ENCODE measurements at regions not wholly inside any gene's neighbourhood (a gene's known extent, or its start where the extent isn't known, plus 50 kb on each side); places are given as distances from the start of the nearest gene placed in this dataset.

DNA sequence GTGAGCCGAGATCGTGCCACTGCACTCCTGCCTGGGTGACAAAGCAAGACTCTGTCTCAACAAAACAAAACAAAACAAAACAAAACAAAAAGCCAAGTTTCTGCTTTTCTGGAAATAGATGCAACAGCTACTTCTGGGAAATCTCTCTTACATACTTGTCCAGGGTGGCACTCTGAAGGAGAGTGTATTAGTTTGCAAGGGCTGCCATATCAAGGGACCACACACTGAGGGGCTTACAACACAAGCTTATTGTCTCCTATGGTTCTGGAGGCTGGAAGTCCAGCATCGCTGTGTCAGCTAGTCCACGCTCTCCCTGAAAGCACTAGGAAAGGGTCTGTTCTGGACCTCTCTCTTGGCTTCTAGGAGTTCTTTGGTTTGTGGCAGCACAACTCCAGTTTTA lies 277.9 kb upstream of the WWC1 start:
- no peak for DNase-seq

- no peak for DNase-seq
Observed at GRCh38 chr5:168014433-168015123, 276.9 kb upstream of the WWC1 start.

GRCh38 chr5:168015506-168015905 lies 275.9 kb upstream of the WWC1 start:
- no peak for DNase-seq

- DNase-seq: no peak
Observed at GRCh38 chr5:168017313-168017712, 274.1 kb upstream of the WWC1 start.

GRCh38 chr5:168019143-168019542 lies 272.3 kb upstream of the WWC1 start:
- DNase-seq: no peak

DNA sequence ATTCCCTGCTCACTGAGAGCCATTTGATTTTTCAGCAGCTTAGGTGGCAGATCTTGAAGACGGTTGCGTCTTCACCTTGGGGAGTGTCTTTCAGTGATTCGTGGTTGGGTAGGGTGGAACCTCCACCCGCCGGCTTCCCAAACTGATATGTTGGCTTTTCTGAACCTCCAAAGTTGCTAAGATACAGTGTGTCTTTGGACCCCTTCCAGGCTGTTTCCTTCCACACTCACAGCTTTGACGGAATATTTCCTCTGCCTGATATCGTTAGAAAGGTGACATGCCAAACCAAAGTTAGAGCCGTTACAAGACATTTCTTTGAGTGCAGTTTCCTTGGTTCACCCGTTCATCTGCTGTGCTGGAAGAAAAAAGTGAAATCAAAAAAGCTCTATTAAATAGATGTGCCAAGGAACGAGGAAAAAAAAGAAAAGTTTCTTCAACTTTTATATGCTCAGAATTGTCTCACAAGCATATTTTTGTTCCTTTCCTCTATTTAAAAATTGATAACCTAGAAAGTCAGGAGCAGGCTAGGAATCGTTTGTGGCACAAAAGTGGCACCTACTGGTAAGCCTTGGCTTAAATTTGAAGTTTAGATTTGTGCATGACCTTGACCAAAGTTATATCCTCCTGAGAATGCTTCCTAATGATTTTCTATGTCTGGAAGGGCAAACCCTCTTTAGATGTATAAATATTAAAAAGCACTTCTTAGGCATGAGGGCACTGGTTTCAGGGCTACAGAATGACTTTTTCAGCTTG lies 270.7 kb upstream of the WWC1 start:
- no peak for DNase-seq

DNA sequence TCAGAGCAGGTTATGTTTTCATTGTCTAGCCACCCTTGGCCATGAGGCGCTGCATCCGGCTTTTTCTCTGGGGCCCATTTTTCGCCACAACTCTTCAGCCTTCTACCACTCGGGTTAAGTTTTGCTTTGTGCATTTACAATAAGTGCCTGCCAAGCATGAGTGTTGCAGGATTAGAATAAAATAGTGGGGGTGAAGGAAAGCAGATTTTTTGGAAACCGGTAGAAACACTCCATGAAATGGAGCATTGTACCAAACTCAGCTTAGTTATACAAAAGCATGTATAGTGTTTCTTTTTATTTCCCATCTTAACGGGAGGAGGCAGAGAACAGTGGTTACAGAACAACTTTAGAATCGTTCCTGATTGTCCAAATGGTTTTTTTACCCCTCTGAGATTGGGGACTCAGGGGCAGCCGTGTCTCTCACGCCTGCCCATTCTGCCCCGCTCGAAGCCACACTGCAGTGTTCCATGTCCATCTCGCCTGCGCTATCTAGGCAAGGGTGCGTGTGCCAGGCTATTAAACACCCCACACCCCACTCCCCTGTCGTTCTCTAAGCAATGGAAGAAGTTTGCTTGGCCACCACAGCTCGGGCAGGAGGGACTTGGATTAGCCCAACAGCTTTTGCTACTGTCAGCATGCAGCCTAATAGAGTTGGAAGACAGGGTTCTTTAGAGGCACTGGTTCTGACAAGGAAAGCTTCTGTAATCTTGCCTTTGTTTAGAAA lies 268.8 kb upstream of the WWC1 start:
- DNase-seq: no peak

- DNase-seq: no peak
Observed at GRCh38 chr5:168023191-168023590, 268.3 kb upstream of the WWC1 start.

DNA sequence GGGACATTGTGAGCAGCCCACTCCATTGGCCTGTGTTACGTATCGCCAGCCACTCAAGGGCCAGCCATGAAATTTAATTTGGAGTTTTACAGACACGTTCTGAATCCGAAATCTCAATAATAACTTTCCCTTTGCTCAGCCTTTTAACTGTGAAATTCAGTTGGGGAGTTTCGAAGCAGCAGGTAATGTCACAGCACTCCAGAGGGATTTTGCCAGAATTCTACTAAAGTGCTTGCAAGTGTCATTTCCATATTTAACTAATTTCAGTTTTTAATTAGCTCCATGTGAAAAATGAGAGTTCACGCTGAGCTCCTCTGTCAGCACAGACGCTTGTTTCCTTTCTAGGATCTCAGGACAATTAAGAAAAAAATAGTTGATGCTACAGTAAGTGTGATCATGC lies 267.1 kb upstream of the WWC1 start:
- no peak for DNase-seq

- no peak for DNase-seq
Observed at GRCh38 chr5:168027007-168027406, 264.4 kb upstream of the WWC1 start.

- no peak for DNase-seq
Observed at GRCh38 chr5:168030912-168031311, 260.5 kb upstream of the WWC1 start.

GRCh38 chr5:168031614-168032013 lies 259.8 kb upstream of the WWC1 start:
- DNase-seq: no peak

- DNase-seq: no peak
Observed at GRCh38 chr5:168039039-168039438, 252.4 kb upstream of the WWC1 start.

- DNase-seq: no peak
Observed at GRCh38 chr5:168039566-168040248, 251.7 kb upstream of the WWC1 start.

DNA sequence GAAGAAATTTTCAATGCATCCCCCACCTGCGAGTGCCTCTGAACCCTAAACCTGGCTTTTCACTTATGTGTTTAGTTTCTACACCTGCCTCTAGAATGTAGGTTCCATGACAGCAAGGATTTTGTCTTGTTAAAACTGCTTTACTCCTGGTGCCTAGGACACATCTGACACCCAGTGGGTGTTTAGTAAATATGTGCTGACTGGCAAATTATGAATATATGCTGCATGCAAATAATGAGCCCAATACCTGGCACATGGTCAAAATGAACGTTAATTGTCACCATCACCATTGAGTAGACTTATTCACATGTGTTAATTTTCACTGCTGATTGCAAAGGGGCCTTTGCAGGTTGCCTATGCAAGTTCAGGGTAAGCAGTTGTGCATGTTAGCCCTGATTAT lies 249.9 kb upstream of the WWC1 start:
- DNase-seq: no peak

DNA sequence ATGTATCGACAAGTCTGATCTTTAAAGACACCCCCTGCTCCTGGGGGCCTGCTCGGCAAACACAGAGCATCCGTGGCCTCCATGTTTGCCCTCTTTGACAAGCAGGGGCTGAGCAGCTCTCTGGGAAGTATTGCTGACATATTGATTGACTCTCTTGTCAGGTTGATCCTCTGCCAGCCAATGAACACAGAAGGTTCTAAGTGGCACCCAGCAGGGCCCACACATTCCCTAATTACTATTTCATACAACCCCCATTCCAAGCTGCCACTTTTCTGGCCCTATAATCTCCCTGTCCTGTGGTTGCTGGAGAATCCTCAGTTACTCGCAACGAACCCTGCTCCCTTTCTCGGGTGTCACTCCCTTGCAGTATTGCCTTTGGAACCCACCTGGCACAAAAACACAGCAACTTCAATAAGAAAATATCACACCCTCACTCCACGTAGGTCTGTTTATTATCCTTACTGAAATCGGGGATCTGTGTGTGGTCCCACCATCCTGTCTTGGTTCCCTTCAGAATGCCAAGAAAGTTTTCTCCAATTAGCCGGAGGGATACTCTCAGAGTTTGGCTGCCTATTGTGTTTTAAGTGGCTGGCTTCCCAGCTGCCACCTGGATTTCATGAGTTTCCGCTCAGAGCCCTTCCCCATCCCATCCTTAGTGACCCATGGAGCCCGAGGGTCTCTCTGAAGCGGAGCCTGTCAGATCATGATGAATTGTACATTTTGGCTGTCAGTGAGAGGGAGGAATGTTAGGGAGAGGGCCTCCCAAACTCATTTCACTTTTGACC lies 249.0 kb upstream of the WWC1 start:
- no peak for DNase-seq

DNA sequence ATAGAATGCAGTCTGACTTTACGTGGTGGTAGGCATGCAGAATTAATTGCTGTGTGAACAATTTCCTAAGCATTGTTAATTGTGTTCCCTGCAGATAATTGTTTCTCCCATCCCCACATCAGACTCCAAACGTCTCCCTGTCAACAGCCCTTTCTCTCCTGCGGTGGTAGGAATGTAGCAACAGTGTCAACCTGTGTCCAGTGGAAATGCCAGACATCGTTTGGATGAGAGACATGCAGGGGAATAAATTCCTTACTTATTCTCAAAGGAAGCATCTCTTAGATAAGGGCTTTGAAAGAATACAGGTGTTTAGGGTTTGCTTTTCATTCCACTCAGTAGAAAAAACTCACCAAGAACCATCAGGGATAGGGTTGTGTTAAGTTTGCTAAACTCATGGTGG lies 245.3 kb upstream of the WWC1 start:
- no peak for DNase-seq

GRCh38 chr5:168047043-168047668 lies 244.3 kb upstream of the WWC1 start:
- DNase-seq: no peak

GRCh38 chr5:168047669-168048111 lies 243.8 kb upstream of the WWC1 start:
- DNase-seq: no peak

GRCh38 chr5:168048486-168048885 lies 243.0 kb upstream of the WWC1 start:
- no peak for DNase-seq

- no peak for DNase-seq
Observed at GRCh38 chr5:168052686-168053085, 238.8 kb upstream of the WWC1 start.

GRCh38 chr5:168054091-168054490 lies 237.4 kb upstream of the WWC1 start:
- no peak for DNase-seq

All from activated CD4-positive, alpha-beta T cell treated with anti-CD3 and anti-CD28 coated beads for 1 hour (primary cell).